ENCODE measurements at regions not wholly inside any gene's neighbourhood (a gene's known extent, or its start where the extent isn't known, plus 50 kb on each side); places are given as distances from the start of the nearest gene placed in this dataset.
A peak's percentile ranks its signal among the peaks of the same experiment; 100 is the strongest.

GRCh38 chr3:106333911-106334618, 465.3 kb upstream of the CBLB start:
- intact Hi-C loops (cut with DNase I) = no loop called here
- 85 to 86% (median 86%) methylated on average over 3 of the region's 3 CpGs for WGBS, 3 donors
- Histone ChIP-seq H3K36me3 (ENCODE audit: insufficient read depth in 1 of 2, low read depth in 1 of 2) (no peaks in the 10 kb centered on the region), H3K27me3 (ENCODE audit: insufficient read depth in 3 of 3, low read length in 2 of 3) (no peaks in the 10 kb centered on the region), H3K9me3 (no peaks in the 10 kb centered on the region), H3K27ac (no peak overlapping the region), H3K4me3 (no peak overlapping the region), H3K4me1 (no peaks in the 10 kb centered on the region)
- DNase-seq (no peak), ATAC-seq (peak in 2 of 4 donors; percentile 47 to 51)
- no peak for TF ChIP-seq CTCF (IDR thresholded peaks at IDR 0.05)

GRCh38 chr3:106336619-106337018, 467.8 kb upstream of the CBLB start:
- Histone ChIP-seq H3K4me1 (peaks cover 8% of the 10 kb centered on the region), H3K4me3 (no peak overlapping the region), H3K36me3 (ENCODE audit: insufficient read depth in 1 of 2, low read depth in 1 of 2) (no peaks in the 10 kb centered on the region), H3K27me3 (ENCODE audit: insufficient read depth in 3 of 3, low read length in 2 of 3) (no peaks in the 10 kb centered on the region), H3K27ac (no peak overlapping the region), H3K9me3 (no peaks in the 10 kb centered on the region)
- WGBS, 3 donors = 90 to 93% (median 91%) methylated on average over 2 of the region's 2 CpGs
- ATAC-seq (no peak), DNase-seq (no peak)
- no peak for TF ChIP-seq CTCF (IDR thresholded peaks at IDR 0.05)
- intact Hi-C loops (cut with DNase I) = no loop called here

- H3K27ac ChIP-seq = no peak overlapping the region
- peaks cover 13% of the 10 kb centered on the region for H3K4me1 ChIP-seq
- H3K4me3 ChIP-seq = no peak overlapping the region
- WGBS, 3 donors = 53 to 81% (median 58%) methylated on average over 1 of the region's 1 CpG
- intact Hi-C loops (cut with DNase I) = no loop called here
- no peaks in the 10 kb centered on the region for H3K27me3 ChIP-seq (ENCODE audit: insufficient read depth in 3 of 3, low read length in 2 of 3)
- H3K36me3 ChIP-seq (ENCODE audit: insufficient read depth in 1 of 2, low read depth in 1 of 2) = no peaks in the 10 kb centered on the region
- H3K9me3 ChIP-seq = no peaks in the 10 kb centered on the region
- no peak for TF ChIP-seq CTCF (IDR thresholded peaks at IDR 0.05)
- ATAC-seq = no peak
- DNase-seq = no peak
Observed at GRCh38 chr3:106337116-106337515, 468.3 kb upstream of the CBLB start.

GRCh38 chr3:106338582-106339214, 469.9 kb upstream of the CBLB start:
- H3K9me3 ChIP-seq = no peaks in the 10 kb centered on the region
- peaks cover 25% of the 10 kb centered on the region for H3K4me1 ChIP-seq
- H3K27ac ChIP-seq = no peak overlapping the region
- 83 to 95% (median 85%) methylated on average over 5 of the region's 5 CpGs for WGBS, 3 donors
- H3K27me3 ChIP-seq (ENCODE audit: insufficient read depth in 3 of 3, low read length in 2 of 3) = no peaks in the 10 kb centered on the region
- ATAC-seq (no peak), DNase-seq (no peak)
- no peaks in the 10 kb centered on the region for H3K36me3 ChIP-seq (ENCODE audit: insufficient read depth in 1 of 2, low read depth in 1 of 2)
- intact Hi-C loops (cut with DNase I) = no loop called here
- TF ChIP-seq CTCF (IDR thresholded peaks at IDR 0.05) = no peak
- H3K4me3 ChIP-seq = no peak overlapping the region
